ENCODE measurements at regions not wholly inside any gene's neighbourhood (a gene's known extent, or its start where the extent isn't known, plus 50 kb on each side); places are given as distances from the start of the nearest gene placed in this dataset.

GRCh38 chr20:39277185-39277584, 315.0 kb downstream of the DHX35 start:
- no peak for DNase-seq

- no peak for DNase-seq
Measured at GRCh38 chr20:39270837-39271604, 308.9 kb downstream of the DHX35 start.

GRCh38 chr20:39269493-39270217, 307.5 kb downstream of the DHX35 start:
- no peak for DNase-seq

- no peak for DNase-seq
Measured at GRCh38 chr20:39268981-39269461, 306.9 kb downstream of the DHX35 start.

- DNase-seq, result no peak
Measured at GRCh38 chr20:39268491-39268951, 306.4 kb downstream of the DHX35 start.

- no peak for DNase-seq
Measured at GRCh38 chr20:39266989-39267388, 304.8 kb downstream of the DHX35 start.

- peak; percentile 6 for DNase-seq
Measured at GRCh38 chr20:39264506-39265172, 302.5 kb downstream of the DHX35 start.

- no peak for DNase-seq
Measured at GRCh38 chr20:39263076-39263475, 300.9 kb downstream of the DHX35 start.

- DNase-seq, result no peak
Measured at GRCh38 chr20:39259808-39260207, 297.7 kb downstream of the DHX35 start.

- no peak for DNase-seq
Measured at GRCh38 chr20:39259010-39259803, 297.1 kb downstream of the DHX35 start.

- DNase-seq, result no peak
Measured at GRCh38 chr20:39258253-39258652, 296.1 kb downstream of the DHX35 start.

- DNase-seq, result no peak
Measured at GRCh38 chr20:39253051-39253755, 291.1 kb downstream of the DHX35 start.

GRCh38 chr20:39252035-39252434, 289.9 kb downstream of the DHX35 start:
- no peak for DNase-seq

GRCh38 chr20:39249798-39250197, 287.7 kb downstream of the DHX35 start:
- no peak for DNase-seq

- DNase-seq, result no peak
Measured at GRCh38 chr20:39248862-39249485, 286.8 kb downstream of the DHX35 start.

GRCh38 chr20:39248171-39248861, 286.2 kb downstream of the DHX35 start:
- DNase-seq, result no peak

GRCh38 chr20:39246436-39246835, 284.3 kb downstream of the DHX35 start:
- no peak for DNase-seq

GRCh38 chr20:39245685-39246311, 283.7 kb downstream of the DHX35 start:
- DNase-seq, result no peak

GRCh38 chr20:39243962-39244361, 281.8 kb downstream of the DHX35 start:
- DNase-seq, result no peak

- no peak for DNase-seq
Measured at GRCh38 chr20:39242614-39243013, 280.5 kb downstream of the DHX35 start.

All from effector CD4-positive, alpha-beta T cell (primary cell).